ENCODE measurements at regions not wholly inside any gene's neighbourhood (a gene's known extent, or its start where the extent isn't known, plus 50 kb on each side); places are given as distances from the start of the nearest gene placed in this dataset.

DNA sequence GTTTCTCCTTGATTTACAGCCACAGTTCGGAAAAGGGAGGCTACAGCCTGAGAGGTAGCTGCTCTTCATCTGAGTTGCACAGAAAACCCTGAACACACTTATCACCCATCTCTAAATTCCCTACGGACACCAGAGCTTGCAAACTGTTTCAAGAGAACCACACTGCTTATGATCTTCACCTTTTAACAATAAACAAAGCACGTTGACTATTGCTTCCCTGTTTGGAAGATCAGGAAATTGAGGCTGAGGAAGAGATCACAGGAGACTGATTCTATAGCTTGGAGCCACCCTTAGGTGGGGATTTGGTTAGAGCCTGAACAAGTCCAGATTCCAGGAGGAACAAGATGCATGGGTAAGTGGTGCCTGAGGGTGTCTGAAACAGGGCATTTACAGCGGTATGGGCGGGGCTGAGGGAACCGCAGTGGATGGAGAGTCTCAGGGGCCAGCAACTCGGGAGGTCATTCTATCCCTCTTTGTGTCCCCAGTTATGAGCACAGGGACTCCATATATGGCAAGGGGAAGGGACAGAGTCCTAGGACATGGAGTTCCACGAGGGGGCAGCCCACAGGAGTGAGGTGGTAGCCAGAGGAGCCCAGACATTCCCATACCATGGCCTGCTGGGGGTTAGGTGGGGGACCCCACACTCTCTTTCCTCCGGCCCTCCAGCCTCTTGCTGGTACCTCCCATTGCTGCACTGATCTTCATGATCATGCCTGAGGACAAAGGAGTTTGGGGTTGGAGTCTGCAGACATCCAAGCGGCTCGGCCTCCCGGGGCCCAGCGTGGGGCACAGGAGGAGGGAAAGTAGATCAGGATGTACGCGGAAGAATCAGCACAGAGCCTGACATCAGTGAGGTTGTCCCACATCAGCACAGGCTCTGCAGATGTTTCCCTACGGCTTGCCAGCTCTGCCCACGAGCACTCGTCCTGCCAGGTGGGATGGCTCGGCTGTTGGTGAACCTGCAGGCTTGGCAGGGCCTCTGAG lies 162.3 kb upstream of the ZNF536 start:
- DNase-seq (ENCODE audit: low read depth in 3 of 3, low spot score in 2 of 3) = no peak

- DNase-seq (ENCODE audit: low read depth in 3 of 3, low spot score in 2 of 3) = no peak
Measured at GRCh38 chr19:30212574-30212973, 159.6 kb upstream of the ZNF536 start.

DNA sequence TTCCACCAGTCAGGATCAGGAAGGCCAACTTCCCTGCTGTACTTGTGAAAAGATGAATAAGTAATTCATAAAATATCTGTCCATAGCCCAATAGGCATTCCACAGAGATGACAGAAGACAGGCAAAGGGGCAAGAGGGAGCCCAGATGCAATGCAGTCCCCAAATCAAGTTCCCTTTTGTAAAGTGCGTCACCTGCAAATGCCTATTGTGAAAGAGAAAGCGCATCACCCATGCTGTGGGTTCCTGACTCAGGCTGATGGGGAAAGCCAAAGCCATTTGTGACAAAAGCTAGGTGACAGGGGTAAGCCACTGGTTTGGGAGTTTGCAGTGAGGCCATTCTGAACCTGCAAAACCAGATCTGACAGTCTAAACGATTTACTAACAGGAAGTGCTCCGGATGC lies 157.5 kb upstream of the ZNF536 start:
- no peak for DNase-seq (ENCODE audit: low read depth in 3 of 3, low spot score in 2 of 3)

GRCh38 chr19:30215248-30215647 lies 156.9 kb upstream of the ZNF536 start:
- no peak for DNase-seq (ENCODE audit: low read depth in 3 of 3, low spot score in 2 of 3)

- no peak for DNase-seq (ENCODE audit: low read depth in 3 of 3, low spot score in 2 of 3)
Measured at GRCh38 chr19:30216453-30216852, 155.7 kb upstream of the ZNF536 start.

DNA sequence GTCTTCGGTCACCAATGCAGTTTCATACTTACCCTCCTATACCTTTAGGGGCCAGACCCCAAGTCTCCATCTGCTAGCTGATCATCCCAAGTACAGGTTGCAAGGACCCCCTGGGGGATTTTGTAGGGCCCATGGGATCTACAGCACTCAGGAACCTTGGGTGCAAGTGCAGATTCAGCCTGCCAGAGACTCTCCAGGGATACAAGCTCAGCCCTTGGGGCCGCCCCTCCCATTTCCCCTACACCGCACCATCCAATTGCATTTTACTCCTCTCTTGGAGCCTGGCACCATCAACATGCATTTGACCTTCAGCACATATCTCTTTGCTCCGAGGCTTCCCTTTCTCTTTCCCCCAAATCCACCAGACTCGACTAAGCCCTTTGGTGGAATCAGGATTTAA lies 154.7 kb upstream of the ZNF536 start:
- DNase-seq (ENCODE audit: low read depth in 3 of 3, low spot score in 2 of 3) = no peak

DNA sequence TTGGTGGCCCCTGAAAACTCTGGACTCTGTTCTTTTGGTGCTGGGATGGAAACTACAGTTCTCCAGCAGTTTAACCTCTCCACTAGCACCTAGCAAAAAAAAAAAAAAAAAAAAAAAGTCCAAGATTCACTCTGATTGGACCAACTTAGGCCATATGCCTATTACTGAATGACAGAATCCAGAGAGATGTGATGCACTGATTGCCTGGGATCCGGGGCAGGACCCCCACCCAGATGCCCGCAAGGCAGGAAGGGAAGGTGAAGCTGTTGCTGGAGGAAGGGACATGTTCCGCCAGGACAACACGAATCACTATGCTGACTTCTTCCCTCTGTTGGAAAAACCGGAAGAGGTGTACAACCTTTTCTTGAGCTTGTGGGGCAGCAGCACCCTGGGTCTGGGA lies 152.5 kb upstream of the ZNF536 start:
- DNase-seq (ENCODE audit: low read depth in 3 of 3, low spot score in 2 of 3) = no peak

DNA sequence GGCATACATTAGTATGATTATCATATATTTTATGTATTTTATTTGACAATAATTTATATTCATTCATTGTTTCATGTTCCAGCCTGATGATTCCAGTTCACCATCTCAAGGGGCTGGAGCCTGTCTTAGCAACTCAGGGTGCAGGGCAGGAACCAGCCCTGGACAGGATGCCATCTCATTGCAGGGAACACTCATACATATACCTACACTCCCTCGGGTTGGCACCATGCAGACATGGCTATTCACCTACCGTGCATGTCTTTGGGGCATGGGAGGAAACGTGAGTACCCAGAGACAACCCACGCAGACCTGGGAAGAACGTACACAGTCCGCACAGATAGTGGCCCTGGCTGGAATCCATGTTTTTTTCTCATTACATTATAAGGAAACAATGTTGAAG lies 151.0 kb upstream of the ZNF536 start:
- no peak for DNase-seq (ENCODE audit: low read depth in 3 of 3, low spot score in 2 of 3)

DNA sequence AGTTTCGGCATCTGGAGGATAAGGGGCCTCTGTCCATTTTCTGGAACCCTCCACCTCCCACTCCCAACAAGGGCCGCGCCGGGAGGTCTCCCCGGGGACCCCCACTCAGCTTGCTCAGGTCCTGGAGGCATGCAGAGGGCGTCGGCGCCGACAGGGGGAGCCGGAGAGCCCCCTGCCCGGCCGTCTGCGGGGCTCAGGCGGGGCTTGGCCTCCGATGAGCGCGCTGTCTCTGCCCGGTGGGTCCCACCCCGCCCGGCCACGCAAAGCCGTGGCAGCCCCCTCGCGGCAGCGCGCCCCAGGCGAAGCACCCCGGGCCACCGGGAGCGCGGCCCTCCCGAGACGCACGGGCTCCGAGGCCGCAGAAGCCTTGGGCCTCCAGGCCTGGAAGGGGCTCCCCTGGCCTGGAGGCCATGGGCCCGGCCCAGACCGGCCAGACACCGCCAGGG lies 149.7 kb upstream of the ZNF536 start:
- DNase-seq (ENCODE audit: low read depth in 3 of 3, low spot score in 2 of 3) = no peak

DNA sequence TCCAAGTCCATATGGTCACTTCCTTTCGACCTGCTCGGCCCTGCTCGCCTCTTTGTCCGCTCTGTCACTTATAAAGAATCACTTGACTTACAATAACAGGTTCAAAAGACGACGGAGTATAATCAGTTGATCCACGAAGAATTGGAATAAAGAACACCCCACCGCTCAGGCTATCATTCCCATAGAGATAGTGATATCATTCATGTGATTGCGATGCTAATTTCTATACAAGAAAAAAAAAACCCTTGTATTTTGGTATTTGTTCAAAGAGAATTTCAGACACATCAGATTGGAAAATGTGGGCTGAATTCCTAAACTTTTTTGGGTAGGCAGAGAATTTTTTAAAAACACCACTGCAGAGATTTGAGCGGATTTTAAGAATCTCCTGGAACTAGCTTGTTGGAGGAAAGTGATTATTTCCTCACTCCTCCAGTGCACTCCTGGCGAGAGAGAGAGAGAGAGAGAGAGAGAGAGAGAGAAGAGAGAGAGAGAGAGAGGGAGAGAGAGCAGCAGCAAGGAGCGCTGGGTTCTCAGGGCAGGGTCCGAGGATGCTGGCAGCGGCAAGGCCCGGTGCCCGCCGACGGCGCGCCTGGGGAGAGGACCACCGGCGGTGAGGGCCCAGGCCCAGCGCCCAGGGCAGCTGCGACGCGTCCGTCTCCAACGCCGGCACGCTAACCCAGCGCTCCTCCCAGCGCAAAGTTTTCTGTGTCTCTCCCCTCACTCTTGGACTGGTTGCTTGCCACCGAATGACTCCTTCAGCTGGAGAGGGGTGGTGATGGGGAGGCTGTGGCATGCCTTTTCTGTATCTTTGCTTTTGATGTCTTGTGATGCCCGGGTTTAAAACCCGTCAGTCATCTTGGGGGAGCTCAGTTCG lies 149.0 kb upstream of the ZNF536 start:
- no peak for DNase-seq (ENCODE audit: low read depth in 3 of 3, low spot score in 2 of 3)

- no peak for DNase-seq (ENCODE audit: low read depth in 3 of 3, low spot score in 2 of 3)
Measured at GRCh38 chr19:30223866-30224688, 148.1 kb upstream of the ZNF536 start.

- no peak for DNase-seq (ENCODE audit: low read depth in 3 of 3, low spot score in 2 of 3)
Measured at GRCh38 chr19:30224689-30225606, 147.2 kb upstream of the ZNF536 start.

DNA sequence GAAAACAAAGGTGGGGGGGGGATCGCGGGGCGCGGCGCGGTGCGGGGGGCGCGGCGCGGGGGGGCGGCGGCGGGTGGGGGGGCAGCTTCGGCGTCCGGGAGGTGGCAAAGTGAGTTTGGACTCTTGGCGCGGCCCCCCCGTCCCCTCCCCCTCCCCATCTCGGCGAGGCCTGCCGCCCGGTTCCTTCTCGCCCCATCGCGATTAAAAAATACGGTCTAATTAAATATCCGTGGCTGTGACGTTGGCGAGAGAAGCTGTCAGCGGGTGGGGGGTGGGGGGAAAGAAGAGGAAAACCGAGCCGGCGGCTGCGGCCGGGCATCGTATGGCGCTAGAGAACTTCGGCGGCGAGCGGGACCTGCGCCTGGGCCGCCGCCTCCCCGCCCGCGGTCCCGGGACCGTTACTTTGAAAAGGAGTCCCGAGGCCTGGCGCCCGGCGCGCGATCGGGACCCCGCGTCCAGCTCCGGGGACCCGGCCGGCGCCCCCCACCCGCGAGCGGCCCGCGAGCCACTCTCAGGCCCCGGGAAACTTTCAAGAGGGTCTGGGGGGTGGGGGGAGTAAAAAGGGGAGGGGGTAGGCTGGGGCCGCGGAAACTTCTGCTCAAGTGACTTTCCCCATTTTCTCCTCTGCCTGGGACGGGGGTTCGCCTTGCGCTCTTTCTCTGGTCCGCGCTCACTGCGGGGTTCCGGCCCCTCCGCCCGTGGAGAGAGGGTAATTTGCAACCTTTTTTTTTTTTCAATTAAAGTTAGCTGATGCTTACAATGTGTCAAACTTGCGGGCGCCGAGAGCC lies 146.3 kb upstream of the ZNF536 start:
- DNase-seq (ENCODE audit: low read depth in 3 of 3, low spot score in 2 of 3) = no peak

GRCh38 chr19:30226464-30227011 lies 145.6 kb upstream of the ZNF536 start:
- DNase-seq (ENCODE audit: low read depth in 3 of 3, low spot score in 2 of 3) = no peak

DNA sequence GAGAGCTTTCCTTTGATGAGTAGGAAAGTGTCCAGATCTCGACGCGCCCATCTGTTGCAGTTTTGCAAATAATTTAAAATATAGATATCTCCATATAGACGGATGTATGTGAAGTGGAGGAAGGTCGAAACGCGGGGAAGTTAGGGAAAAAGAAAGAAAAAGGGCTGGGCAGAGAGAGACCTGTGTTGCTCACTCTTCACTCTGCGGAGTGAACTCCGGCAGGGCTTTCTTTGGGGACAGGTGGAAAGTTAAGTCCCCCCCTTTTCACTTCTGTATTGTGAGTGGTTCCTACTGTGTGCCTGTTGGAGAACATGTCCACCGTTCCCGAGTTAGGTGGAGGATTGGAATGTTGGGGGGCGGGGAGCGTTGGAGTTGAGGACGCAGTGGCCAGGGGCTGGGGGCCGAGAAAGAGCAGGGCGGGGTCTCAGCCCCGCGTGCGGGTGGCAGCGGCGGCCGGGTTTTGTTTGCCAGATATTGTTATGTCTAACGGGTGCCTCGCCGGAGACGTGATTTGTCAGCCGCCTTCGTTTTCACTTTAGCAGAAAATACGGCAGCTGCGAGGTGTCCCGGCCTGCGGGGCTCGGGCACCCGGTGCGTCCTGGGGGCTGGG lies 145.1 kb upstream of the ZNF536 start:
- no peak for DNase-seq (ENCODE audit: low read depth in 3 of 3, low spot score in 2 of 3)

GRCh38 chr19:30227661-30228112 lies 144.5 kb upstream of the ZNF536 start:
- DNase-seq (ENCODE audit: low read depth in 3 of 3, low spot score in 2 of 3) = no peak

DNA sequence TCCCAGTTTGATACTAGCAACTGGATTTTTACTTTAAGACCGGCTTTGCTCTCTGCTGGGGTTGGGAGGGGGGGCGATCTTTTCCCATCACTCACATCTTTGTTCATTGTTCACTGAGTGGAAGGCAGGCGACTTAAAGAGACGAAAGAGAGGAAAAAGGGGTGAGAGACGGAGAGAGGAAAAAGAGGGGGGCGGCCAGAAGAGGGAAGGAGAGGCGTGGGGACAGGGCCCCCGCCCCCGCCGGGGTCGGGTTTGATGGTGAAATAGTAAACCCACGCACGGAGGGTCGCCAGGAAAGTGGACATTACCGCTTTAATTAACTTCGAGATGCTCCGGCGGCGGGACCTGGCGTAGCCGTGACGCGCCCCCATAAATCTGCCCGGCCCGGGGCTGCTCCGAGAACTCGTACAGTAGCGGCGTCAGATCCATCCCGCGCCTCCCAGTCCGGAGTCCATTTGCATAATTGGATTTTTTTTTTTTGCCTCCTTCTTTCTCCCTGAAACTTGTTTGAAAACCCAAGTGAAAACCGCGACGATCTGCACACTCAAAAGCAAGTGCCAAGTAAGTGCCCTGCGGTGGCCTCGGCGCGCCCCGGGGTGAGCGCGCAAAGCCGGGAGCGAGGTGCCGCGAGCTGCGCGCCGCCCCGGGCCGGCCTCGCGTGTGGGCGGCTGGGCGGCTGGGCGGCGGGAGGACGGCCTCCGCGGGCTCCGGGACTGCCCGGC lies 143.9 kb upstream of the ZNF536 start:
- no peak for DNase-seq (ENCODE audit: low read depth in 3 of 3, low spot score in 2 of 3)
